MCF 10A (cell line): ENCODE measurements at regions not wholly inside any gene's neighbourhood (a gene's known extent, or its start where the extent isn't known, plus 50 kb on each side); places are given as distances from the start of the nearest gene placed in this dataset.

Experiments used
- BruUV-seq: library from RNA; stranded (reverse); fragments of 400-500 nt; replicated peaks from 2 replicates; lab custom pipeline; 2021; lab: Mats Ljungman, UMichigan
- CTCF ChIA-PET: fragments of 300-600 bp; sonication (Branson Sonifier 250); formaldehyde crosslinking; extraction: SDS; loops from one replicate; lab custom pipeline; 2021; ENCODE audit warnings: antibody characterized with exemption, inconsistent platforms; lab: Yijun Ruan, JAX
- POLR2A ChIA-PET: fragments of 300-600, 350-650 bp; sonication (Branson Sonifier 250); formaldehyde crosslinking; extraction: SDS; loops from one replicate; lab custom pipeline; 2020; ENCODE audit warnings: antibody characterized with exemption, inconsistent platforms; lab: Yijun Ruan, JAX
- DNase-seq: peaks from one replicate; pipeline ENCODE4 v3.0.0-alpha.2; 2018; ENCODE audit not compliant: unreplicated experiment
- H3K27ac Mint-ChIP-seq: one replicate; pipeline ENCODE4 v1.8.0; 2022; ENCODE audit warnings: mild to moderate bottlenecking, low read depth, mixed read lengths; ENCODE audit not compliant: unreplicated experiment
- H3K27me3 Mint-ChIP-seq: one replicate; pipeline ENCODE4 v1.8.0; 2022; ENCODE audit warnings: mixed read lengths; ENCODE audit not compliant: insufficient read depth, unreplicated experiment
- H3K36me3 Mint-ChIP-seq: one replicate; pipeline ENCODE4 v1.8.0; 2022; ENCODE audit warnings: mild to moderate bottlenecking, moderate library complexity, mixed read lengths; ENCODE audit not compliant: insufficient read depth, unreplicated experiment
- H3K4me1 Mint-ChIP-seq: one replicate; pipeline ENCODE4 v1.8.0; 2022; ENCODE audit warnings: mixed read lengths; ENCODE audit not compliant: insufficient read depth, unreplicated experiment
- H3K4me3 Mint-ChIP-seq: one replicate; pipeline ENCODE4 v1.8.0; 2022; ENCODE audit warnings: mild to moderate bottlenecking, moderate library complexity, mixed read lengths; ENCODE audit not compliant: unreplicated experiment
- H3K9me3 Mint-ChIP-seq: one replicate; pipeline ENCODE4 v1.8.0; 2022; ENCODE audit warnings: mixed read lengths; ENCODE audit not compliant: unreplicated experiment
- CTCF ChIP-seq: fragments of 200-600 bp; IDR thresholded peaks from one replicate; pipeline ENCODE4 v1.8.0; 2022; ENCODE audit warnings: antibody characterized with exemption, mild to moderate bottlenecking; ENCODE audit not compliant: unreplicated experiment
- intact Hi-C: fragments of 100-400 bp; cut with micrococcal nuclease; formaldehyde crosslinking; loops from 2 replicates; pipeline ENCODE4 v1.14.1; 2022

GRCh38 chr14:34046799-34047520 is 96.1 kb upstream of the EGLN3 start:
- ChIA-PET POLR2A (no interaction called here), CTCF (interaction anchor here (0.7 kb wide), 1 partner anchor 51 kb away, joined by 5 read pairs; no protein-coding TSS in a partner anchor)
- Mint-ChIP-seq H3K4me1 (peaks cover 26% of the 10 kb centered on the region), H3K27me3 (no peaks in the 10 kb centered on the region), H3K4me3 (no peak overlapping the region), H3K9me3 (no peaks in the 10 kb centered on the region), H3K27ac (no peak overlapping the region), H3K36me3 (peaks cover 14% of the 10 kb centered on the region)
- BruUV-seq = no TSS peak
- intact Hi-C loops = no loop called here
- no peak for TF ChIP-seq CTCF
- no peak for DNase-seq

- no peak for TF ChIP-seq CTCF
- no peaks in the 10 kb centered on the region for H3K9me3 Mint-ChIP-seq
- H3K4me1 Mint-ChIP-seq = peaks cover 15% of the 10 kb centered on the region
- H3K4me3 Mint-ChIP-seq = no peak overlapping the region
- no peak for DNase-seq
- intact Hi-C loops = no loop called here
- no peaks in the 10 kb centered on the region for H3K27me3 Mint-ChIP-seq
- ChIA-PET CTCF (interaction anchor here (1.2 kb wide), 1 partner anchor 9 kb away, joined by 3 read pairs; no protein-coding TSS in a partner anchor), POLR2A (no interaction called here)
- no TSS peak for BruUV-seq
- H3K36me3 Mint-ChIP-seq = peaks cover 14% of the 10 kb centered on the region
- no peak overlapping the region for H3K27ac Mint-ChIP-seq
Measured at GRCh38 chr14:34044666-34045306, 93.9 kb upstream of the EGLN3 start.

GRCh38 chr14:34044373-34044637 is 93.4 kb upstream of the EGLN3 start:
- H3K27me3 Mint-ChIP-seq = no peaks in the 10 kb centered on the region
- intact Hi-C loops = no loop called here
- DNase-seq = no peak
- ChIA-PET POLR2A (interaction anchor here (0.7 to 2.0 kb wide), 2 partner anchors 8 to 254 kb away, joined by 3 to 5 read pairs; no protein-coding TSS in a partner anchor), CTCF (interaction anchor here (0.7 to 1.2 kb wide), 2 partner anchors 10 to 168 kb away, joined by 3 read pairs; no protein-coding TSS in a partner anchor)
- BruUV-seq = no TSS peak
- no peaks in the 10 kb centered on the region for H3K9me3 Mint-ChIP-seq
- H3K4me3 Mint-ChIP-seq = no peak overlapping the region
- H3K27ac Mint-ChIP-seq = peak overlapping the region; percentile 76
- peaks cover 13% of the 10 kb centered on the region for H3K36me3 Mint-ChIP-seq
- H3K4me1 Mint-ChIP-seq = peaks cover 20% of the 10 kb centered on the region
- no peak for TF ChIP-seq CTCF

GRCh38 chr14:34043627-34044372 is 92.9 kb upstream of the EGLN3 start:
- Mint-ChIP-seq H3K27me3 (no peaks in the 10 kb centered on the region), H3K36me3 (peaks cover 10% of the 10 kb centered on the region), H3K4me3 (no peak overlapping the region), H3K9me3 (no peaks in the 10 kb centered on the region), H3K27ac (peak overlapping the region; percentile 76), H3K4me1 (peaks cover 20% of the 10 kb centered on the region)
- intact Hi-C loops = no loop called here
- no peak for TF ChIP-seq CTCF
- POLR2A ChIA-PET = interaction anchor here (0.6 to 2.0 kb wide), 4 partner anchors 8 to 254 kb away, joined by 3 to 5 read pairs (median 3); no protein-coding TSS in a partner anchor
- peak; percentile 68 for DNase-seq
- BruUV-seq = no TSS peak
- CTCF ChIA-PET = interaction anchor here (0.7 to 1.2 kb wide), 2 partner anchors 10 to 168 kb away, joined by 3 read pairs; no protein-coding TSS in a partner anchor
